H9 (cell line): ENCODE measurements at regions not wholly inside any gene's neighbourhood (a gene's known extent, or its start where the extent isn't known, plus 50 kb on each side); places are given as distances from the start of the nearest gene placed in this dataset.

Source experiments
- DNase-seq: peaks from one replicate; pipeline ENCODE4 v3.0.0-alpha.2; 2017
- H2AFZ ChIP-seq: one replicate; pipeline ENCODE4 v1.6.1; 2013; ENCODE audit warnings: mild to moderate bottlenecking, low read length, control low read depth, moderate library complexity
- H2AK5ac ChIP-seq: 2 replicates; pipeline ENCODE4 v1.6.1; 2013; ENCODE audit warnings: low read length, control low read depth, mixed read lengths; ENCODE audit not compliant: insufficient read length
- H2BK120ac ChIP-seq: one replicate; pipeline ENCODE4 v1.6.1; 2013; ENCODE audit warnings: low read depth, mild to moderate bottlenecking, low read length, control low read depth, inconsistent platforms; ENCODE audit not compliant: poor library complexity, severe bottlenecking
- H2BK12ac ChIP-seq: 2 replicates; pipeline ENCODE4 v1.6.1; 2013; ENCODE audit warnings: low read length, control low read depth, mixed read lengths, low read depth; ENCODE audit not compliant: insufficient read length
- H2BK15ac ChIP-seq: 2 replicates; pipeline ENCODE4 v1.6.1; 2013; ENCODE audit warnings: low read depth, low read length, control low read depth
- H2BK20ac ChIP-seq: one replicate; pipeline ENCODE4 v1.6.1; 2013; ENCODE audit warnings: low read depth, mild to moderate bottlenecking, low read length, control low read depth, inconsistent platforms; ENCODE audit not compliant: poor library complexity, severe bottlenecking
- H2BK5ac ChIP-seq: 2 replicates; pipeline ENCODE4 v1.6.1; 2013; ENCODE audit warnings: low read length, control low read depth, mixed read lengths; ENCODE audit not compliant: insufficient read length
- H3K14ac ChIP-seq: 2 replicates; pipeline ENCODE4 v1.6.1; 2013; ENCODE audit warnings: low read length, control low read depth; ENCODE audit not compliant: insufficient read depth
- H3K18ac ChIP-seq: 2 replicates; pipeline ENCODE4 v1.6.1; 2013; ENCODE audit warnings: low read depth, mild to moderate bottlenecking, mixed read lengths, low read length, control low read depth; ENCODE audit not compliant: insufficient read length
- H3K23ac ChIP-seq: 2 replicates; pipeline ENCODE4 v1.6.1; 2013; ENCODE audit warnings: low read length, control low read depth, mixed read lengths, low read depth; ENCODE audit not compliant: insufficient read length
- H3K23me2 ChIP-seq: 2 replicates; pipeline ENCODE4 v1.6.1; 2013; ENCODE audit warnings: low read depth, mild to moderate bottlenecking, mixed read lengths, low read length, control low read depth; ENCODE audit not compliant: insufficient read length, poor library complexity, severe bottlenecking
- H3K27ac ChIP-seq: 2 replicates; pipeline ENCODE4 v1.5.1; 2013; ENCODE audit warnings: low read length, control low read depth, mixed read lengths, low read depth; ENCODE audit not compliant: insufficient read length
- H3K27me3 ChIP-seq: 2 replicates; pipeline ENCODE4 v1.6.1; 2013; ENCODE audit warnings: low read length, control low read depth, inconsistent platforms; ENCODE audit not compliant: insufficient read depth
- H3K4ac ChIP-seq: 2 replicates; pipeline ENCODE4 v1.6.1; 2013; ENCODE audit warnings: low read depth, mild to moderate bottlenecking, control low read depth, inconsistent platforms, low read length, moderate library complexity
- H3K4me1 ChIP-seq: 2 replicates; pipeline ENCODE4 v1.6.1; 2013; ENCODE audit warnings: low read length, control low read depth, inconsistent platforms; ENCODE audit not compliant: insufficient read depth
- H3K4me2 ChIP-seq: 2 replicates; pipeline ENCODE4 v1.6.1; 2013; ENCODE audit warnings: low read length, control low read depth, mixed read lengths; ENCODE audit not compliant: insufficient read length, insufficient read depth
- H3K56ac ChIP-seq: 2 replicates; pipeline ENCODE4 v1.6.1; 2013; ENCODE audit warnings: low read depth, mild to moderate bottlenecking, mixed read lengths, low read length, control low read depth; ENCODE audit not compliant: insufficient read length
- H3K79me1 ChIP-seq: 2 replicates; pipeline ENCODE4 v1.6.1; 2013; ENCODE audit warnings: low read depth, mild to moderate bottlenecking, moderate library complexity, low read length, control low read depth, inconsistent platforms; ENCODE audit not compliant: insufficient read depth, poor library complexity, severe bottlenecking
- H3K79me2 ChIP-seq: 2 replicates; pipeline ENCODE4 v1.6.1; 2013; ENCODE audit warnings: low read length, control low read depth, inconsistent platforms; ENCODE audit not compliant: insufficient read depth
- H3K9ac ChIP-seq: 2 replicates; pipeline ENCODE4 v1.6.1; 2013; ENCODE audit warnings: low read length, control low read depth, mixed read lengths; ENCODE audit not compliant: insufficient read length; ENCODE audit errors: extremely low read depth
- H3K9me3 ChIP-seq: one replicate; pipeline ENCODE4 v1.6.1; 2013; ENCODE audit warnings: low read depth, low read length, inconsistent platforms; ENCODE audit not compliant: control insufficient read depth
- H3T11ph ChIP-seq: one replicate; pipeline ENCODE4 v1.6.1; 2013; ENCODE audit warnings: mild to moderate bottlenecking, low read length, control low read depth, inconsistent platforms
- H4K20me1 ChIP-seq: one replicate; pipeline ENCODE4 v1.6.1; 2013; ENCODE audit not compliant: control insufficient read depth, insufficient read length, insufficient read depth
- H4K5ac ChIP-seq: 2 replicates; pipeline ENCODE4 v1.6.1; 2013; ENCODE audit warnings: low read depth, mild to moderate bottlenecking, mixed read lengths, low read length, control low read depth; ENCODE audit not compliant: insufficient read length
- H4K8ac ChIP-seq: replicated peaks from 2 replicates; pipeline ENCODE4 v1.6.1; 2013; ENCODE audit warnings: low read length, control low read depth, mixed read lengths, low read depth; ENCODE audit not compliant: insufficient read length
- H4K91ac ChIP-seq: 2 replicates; pipeline ENCODE4 v1.6.1; 2013; ENCODE audit warnings: low read depth, mild to moderate bottlenecking, moderate library complexity, mixed read lengths, low read length, control low read depth; ENCODE audit not compliant: insufficient read length
- H3K27ac Mint-ChIP-seq, 3 experiments: 2 replicates in 2 of 3; 3 replicates in 1 of 3; pipeline ENCODE4 v1.8.0; 2020 to 2021; ENCODE audit warnings: mixed read lengths in 3 of 3, mild to moderate bottlenecking in 1 of 3, moderate library complexity in 1 of 3
- H3K27me3 Mint-ChIP-seq: 2 replicates; pipeline ENCODE4 v1.8.0; 2021; ENCODE audit warnings: low read depth, mild to moderate bottlenecking, moderate library complexity, mixed read lengths
- H3K36me3 Mint-ChIP-seq, 3 experiments: 2 replicates in 2 of 3; 3 replicates in 1 of 3; pipeline ENCODE4 v1.8.0; 2020 to 2021; ENCODE audit warnings: low read depth in 3 of 3, mixed read lengths in 3 of 3; ENCODE audit not compliant: insufficient read depth in 1 of 3
- H3K4me1 Mint-ChIP-seq, 2 experiments: 2 replicates each; pipeline ENCODE4 v1.8.0; 2020; ENCODE audit warnings: mixed read lengths in 2 of 2
- H3K4me3 Mint-ChIP-seq, 2 experiments: 2 replicates in 1 of 2; 3 replicates in 1 of 2; pipeline ENCODE4 v1.8.0; 2020 to 2021; ENCODE audit warnings: mild to moderate bottlenecking in 2 of 2, mixed read lengths in 2 of 2, moderate library complexity in 1 of 2
- H3K9me3 Mint-ChIP-seq, 2 experiments: 2 replicates in 1 of 2; 3 replicates in 1 of 2; pipeline ENCODE4 v1.8.0; 2020; ENCODE audit warnings: mild to moderate bottlenecking in 2 of 2, mixed read lengths in 2 of 2, moderate library complexity in 1 of 2
- WGBS: extraction: QIAGEN DNeasy Blood & Tissue Kit; methylation state at CpG from one replicate; pipeline ENCODE4 v1.1.7; 2013; ENCODE audit warnings: missing lambda C conversion rate, low lambda C conversion rate, mixed read lengths; ENCODE audit not compliant: insufficient read length; ENCODE audit errors: extremely low coverage; 5-methylcytosine and 5-hydroxymethylcytosine counted together
- TF ChIP-seq, protein P1 (sequence below): fragments of 200-600 bp; sonication (generic); conservative IDR thresholded peaks from 3 replicates; pipeline ENCODE4 v1.8.0; 2021; ENCODE audit warnings: antibody characterized with exemption, mild to moderate bottlenecking

DNA sequence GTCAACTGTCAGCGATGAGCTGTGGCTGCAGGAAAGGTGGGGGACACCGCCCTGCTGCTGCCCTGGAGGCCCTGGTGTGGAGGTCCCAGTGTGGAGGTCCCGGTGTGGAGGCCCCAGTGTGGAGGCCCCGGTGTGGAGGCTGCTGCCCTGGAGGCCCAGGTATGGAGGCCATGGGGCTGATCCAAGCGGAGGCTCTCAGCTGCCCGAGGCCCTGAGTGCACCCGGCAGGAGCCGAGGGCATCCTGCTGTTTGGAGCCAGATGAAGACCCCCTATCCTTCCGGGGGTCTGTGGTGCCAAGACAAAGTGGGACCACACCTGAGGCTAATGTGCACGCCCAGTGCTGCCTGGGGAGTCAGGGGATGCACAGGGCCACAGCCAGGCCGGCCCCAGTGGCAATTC is 210.4 kb upstream of the SOX1 start:
- no peak overlapping the region for H3K4me3 Mint-ChIP-seq
- no peaks in the 10 kb centered on the region for H3K79me2 ChIP-seq
- H3K79me1 ChIP-seq, result no peaks in the 10 kb centered on the region
- H3K23ac ChIP-seq, result no peak overlapping the region
- no peak overlapping the region for H2BK12ac ChIP-seq
- no peak overlapping the region for H2BK15ac ChIP-seq
- TF ChIP-seq, protein P1, sequence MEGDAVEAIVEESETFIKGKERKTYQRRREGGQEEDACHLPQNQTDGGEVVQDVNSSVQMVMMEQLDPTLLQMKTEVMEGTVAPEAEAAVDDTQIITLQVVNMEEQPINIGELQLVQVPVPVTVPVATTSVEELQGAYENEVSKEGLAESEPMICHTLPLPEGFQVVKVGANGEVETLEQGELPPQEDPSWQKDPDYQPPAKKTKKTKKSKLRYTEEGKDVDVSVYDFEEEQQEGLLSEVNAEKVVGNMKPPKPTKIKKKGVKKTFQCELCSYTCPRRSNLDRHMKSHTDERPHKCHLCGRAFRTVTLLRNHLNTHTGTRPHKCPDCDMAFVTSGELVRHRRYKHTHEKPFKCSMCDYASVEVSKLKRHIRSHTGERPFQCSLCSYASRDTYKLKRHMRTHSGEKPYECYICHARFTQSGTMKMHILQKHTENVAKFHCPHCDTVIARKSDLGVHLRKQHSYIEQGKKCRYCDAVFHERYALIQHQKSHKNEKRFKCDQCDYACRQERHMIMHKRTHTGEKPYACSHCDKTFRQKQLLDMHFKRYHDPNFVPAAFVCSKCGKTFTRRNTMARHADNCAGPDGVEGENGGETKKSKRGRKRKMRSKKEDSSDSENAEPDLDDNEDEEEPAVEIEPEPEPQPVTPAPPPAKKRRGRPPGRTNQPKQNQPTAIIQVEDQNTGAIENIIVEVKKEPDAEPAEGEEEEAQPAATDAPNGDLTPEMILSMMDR, result no peak
- no peak overlapping the region for H3K27ac ChIP-seq
- no peak overlapping the region for H4K8ac ChIP-seq
- no peaks in the 10 kb centered on the region for H4K20me1 ChIP-seq
- no peak for DNase-seq
- H3K23me2 ChIP-seq, result no peaks in the 10 kb centered on the region
- H4K5ac ChIP-seq, result no peak overlapping the region
- no peak overlapping the region for H3K18ac ChIP-seq
- peaks cover 6% of the 10 kb centered on the region for H3K27me3 Mint-ChIP-seq
- no peak overlapping the region for H3K27ac Mint-ChIP-seq
- peaks cover 25% of the 10 kb centered on the region in 2 experiments for H3K4me1 Mint-ChIP-seq
- H2BK5ac ChIP-seq, result no peak overlapping the region
- WGBS, result no CpG with 5 or more reads among the region's 11 CpGs
- H3K4me1 ChIP-seq, result no peaks in the 10 kb centered on the region
- no peak overlapping the region for H4K91ac ChIP-seq
- peaks cover 0 to 8% (median 3%) of the 10 kb centered on the region in 3 experiments; a peak in 3 of 7 replicates for H3K36me3 Mint-ChIP-seq
- no peaks in the 10 kb centered on the region for H3K9me3 ChIP-seq
- peaks cover 3 to 6% of the 10 kb centered on the region in 2 experiments; a peak in 4 of 5 replicates for H3K9me3 Mint-ChIP-seq
- H2BK120ac ChIP-seq, result no peak overlapping the region
- no peak overlapping the region for H2BK20ac ChIP-seq
- H2AFZ ChIP-seq, result no peak overlapping the region
- H3K4ac ChIP-seq, result no peak overlapping the region
- no peaks in the 10 kb centered on the region for H3K27me3 ChIP-seq
- no peak overlapping the region for H3K14ac ChIP-seq
- H3K9ac ChIP-seq, result no peak overlapping the region
- no peak overlapping the region for H3T11ph ChIP-seq
- no peak overlapping the region for H3K56ac ChIP-seq
- H2AK5ac ChIP-seq, result no peak overlapping the region
- H3K4me2 ChIP-seq, result no peak overlapping the region
